Eye (tissue), 1 donor: ENCODE measurements at regions not wholly inside any gene's neighbourhood (a gene's known extent, or its start where the extent isn't known, plus 50 kb on each side); places are given as distances from the start of the nearest gene placed in this dataset.
"Not testable (repeated sequence)": the region's sequence is repeated elsewhere in the genome, so short reads cannot be mapped to it uniquely, and the experiment has no call there.

ENCODE experiments used
- DNase-seq: peaks from one replicate; pipeline ENCODE4 v3.0.0-alpha.2; 2015

GRCh38 chr6:86872810-86873209, 64.5 kb upstream of the HTR1E start:
- DNase-seq, result not testable (repeated sequence)

DNA sequence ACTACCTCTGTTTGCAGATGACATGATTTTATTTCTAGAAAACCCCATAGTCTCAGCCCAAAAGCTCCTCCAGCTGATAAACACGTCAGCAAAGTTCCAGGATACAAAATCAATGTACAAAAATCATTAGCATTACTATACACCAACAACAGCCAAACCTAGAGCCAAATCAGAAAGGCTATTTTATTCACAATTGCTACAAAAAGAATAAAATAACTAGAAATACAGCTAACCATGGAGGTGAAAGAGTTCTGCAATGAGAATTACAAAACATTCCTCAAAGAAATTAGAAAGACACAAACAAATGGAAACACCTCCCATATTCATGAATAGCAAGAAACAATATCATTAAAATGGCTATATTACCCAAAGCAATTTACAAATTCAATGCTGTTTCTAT, 65.6 kb upstream of the HTR1E start:
- DNase-seq, result no peak

DNA sequence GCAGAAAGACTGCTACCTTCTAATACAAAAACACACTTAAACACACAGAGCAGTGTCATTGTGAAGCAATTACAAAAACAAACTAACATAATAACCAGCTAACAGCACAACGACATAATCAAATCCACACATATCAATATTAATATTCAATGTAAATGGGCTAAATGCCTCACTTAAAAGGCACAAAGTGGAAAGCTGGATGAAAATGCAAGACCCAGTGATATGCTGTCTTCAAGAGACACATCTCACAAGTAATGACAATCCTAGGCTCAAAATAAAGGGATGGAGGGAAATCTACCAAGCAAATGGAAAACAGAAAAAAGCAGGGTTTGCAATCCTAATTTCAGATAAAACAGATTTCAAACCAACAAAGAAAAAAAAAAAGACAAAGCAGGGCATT, 67.8 kb upstream of the HTR1E start:
- no peak for DNase-seq

DNA sequence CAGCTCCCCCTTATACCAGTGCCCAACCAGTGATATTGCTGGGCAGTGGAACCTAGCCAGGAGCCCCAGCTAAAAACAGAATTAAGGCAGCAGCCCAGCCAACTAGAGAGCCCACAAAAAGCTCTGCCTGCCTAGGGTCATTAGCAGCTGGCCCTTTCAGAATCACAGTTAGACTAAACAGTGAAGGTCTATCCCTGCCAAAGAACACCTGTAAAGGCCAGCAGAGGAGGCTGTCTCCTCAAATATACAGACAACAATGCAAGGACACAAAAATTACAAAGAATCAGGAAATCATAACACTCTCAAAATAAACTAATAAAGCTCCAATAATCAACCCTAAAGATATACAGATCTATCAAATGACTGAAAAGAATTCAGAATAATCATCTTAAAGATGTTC, 77.8 kb upstream of the HTR1E start:
- no peak for DNase-seq

- DNase-seq, result no peak
Measured at GRCh38 chr6:86858970-86859369, 78.4 kb upstream of the HTR1E start.

DNA sequence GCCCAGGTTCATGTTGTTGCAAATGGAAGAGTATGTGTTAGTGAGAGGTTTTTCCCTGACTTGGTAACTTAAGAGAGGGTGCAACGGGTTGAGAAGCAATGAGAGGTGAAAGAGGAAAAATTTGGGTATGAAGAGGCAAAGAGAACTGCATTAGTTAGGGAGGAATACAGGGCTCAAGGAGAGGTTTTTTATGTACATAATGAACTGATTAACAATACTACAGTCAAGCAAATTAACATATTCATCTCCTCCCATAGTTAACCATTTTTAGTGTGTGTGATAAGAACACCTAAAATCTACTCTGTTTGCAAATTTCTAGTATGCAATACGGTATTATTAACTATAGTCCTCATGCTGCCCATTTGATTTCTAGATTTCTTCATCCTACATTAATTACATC, 79.5 kb upstream of the HTR1E start:
- DNase-seq, result no peak

DNA sequence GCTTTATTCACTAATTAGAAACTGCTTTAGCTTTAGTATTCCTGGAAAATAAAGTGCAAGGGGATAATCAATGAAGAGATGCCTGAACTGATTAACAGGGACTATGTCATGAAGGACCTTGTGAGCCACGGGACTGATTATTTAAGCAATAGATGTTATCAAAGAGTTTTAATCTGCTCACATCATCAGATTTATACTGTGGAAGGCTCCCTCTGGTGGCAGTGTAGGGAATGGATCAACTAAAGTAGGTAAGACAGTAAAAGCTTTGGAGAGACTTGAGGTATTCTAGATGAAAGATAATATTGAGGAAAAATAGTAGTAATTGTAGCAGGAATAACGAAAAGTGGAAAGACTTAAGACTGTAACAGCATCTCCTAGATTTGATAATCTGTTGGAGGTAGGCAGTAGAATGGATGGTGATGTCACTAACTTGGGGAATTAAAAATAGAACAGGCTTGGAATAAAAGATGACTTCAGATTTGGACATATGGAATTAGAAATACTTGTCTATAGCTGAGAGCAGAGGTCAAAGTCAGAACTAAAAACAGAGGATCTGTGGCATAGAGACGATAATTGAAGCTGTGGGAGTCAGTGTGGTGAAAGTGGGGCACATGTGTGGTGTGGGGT, 80.3 kb upstream of the HTR1E start:
- DNase-seq, result peak; percentile 75

GRCh38 chr6:86856379-86856778, 80.9 kb upstream of the HTR1E start:
- no peak for DNase-seq

DNA sequence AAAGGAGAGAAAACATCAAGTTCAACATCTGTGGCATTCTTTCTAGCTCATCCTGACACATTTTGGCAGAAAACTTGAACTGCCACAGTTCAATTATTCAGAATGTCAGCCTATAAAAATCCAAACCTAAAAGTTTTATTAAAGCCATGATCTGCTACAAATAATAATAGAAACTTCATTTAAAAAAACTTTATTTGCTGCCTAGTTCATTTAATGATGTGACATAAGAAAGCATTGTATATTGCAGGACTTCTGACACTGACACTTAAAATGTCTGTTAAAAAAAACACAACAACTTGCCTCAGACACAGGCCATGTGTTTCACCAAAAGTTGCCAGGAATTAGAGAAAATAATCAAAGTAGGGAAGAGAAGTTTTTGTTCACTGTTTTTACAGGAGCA, 88.3 kb upstream of the HTR1E start:
- DNase-seq, result no peak

DNA sequence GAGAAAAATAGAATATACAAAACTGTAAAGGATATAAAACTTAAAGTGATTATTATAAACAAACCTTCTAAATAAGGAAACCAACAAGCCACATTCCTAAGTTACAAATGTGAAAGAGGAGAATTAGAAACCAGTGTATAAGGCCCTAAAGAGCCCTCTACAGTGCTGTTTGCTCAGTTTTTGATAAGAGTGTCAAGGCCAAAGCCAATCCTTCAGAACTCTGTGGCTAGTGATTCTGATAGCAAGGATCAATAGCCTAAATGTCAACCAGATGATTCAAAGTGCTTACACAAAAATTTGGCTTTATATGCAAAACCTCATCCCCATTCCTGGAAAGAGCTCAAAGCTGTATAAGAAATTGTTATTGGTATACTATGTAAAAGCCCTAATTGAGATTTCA, 104.6 kb upstream of the HTR1E start:
- no peak for DNase-seq

DNA sequence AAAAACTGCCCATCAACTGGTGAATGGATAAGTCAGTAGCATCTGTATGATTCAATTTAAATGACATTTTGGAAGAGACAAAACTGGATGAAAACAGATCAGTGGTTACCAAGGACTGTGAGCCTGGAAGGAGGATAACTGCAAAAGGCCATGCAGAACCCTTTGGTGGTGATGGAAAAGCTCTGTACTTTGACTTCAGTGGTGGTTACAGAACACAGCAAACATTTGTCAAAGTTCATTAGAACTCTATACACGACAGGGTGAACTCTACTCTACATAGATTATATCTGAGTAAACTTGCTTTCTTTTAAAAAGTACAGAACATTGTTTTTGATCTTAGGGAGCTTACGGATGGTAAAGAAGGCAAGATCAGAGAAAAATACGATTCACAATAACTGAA, 111.9 kb upstream of the HTR1E start:
- DNase-seq, result no peak

DNA sequence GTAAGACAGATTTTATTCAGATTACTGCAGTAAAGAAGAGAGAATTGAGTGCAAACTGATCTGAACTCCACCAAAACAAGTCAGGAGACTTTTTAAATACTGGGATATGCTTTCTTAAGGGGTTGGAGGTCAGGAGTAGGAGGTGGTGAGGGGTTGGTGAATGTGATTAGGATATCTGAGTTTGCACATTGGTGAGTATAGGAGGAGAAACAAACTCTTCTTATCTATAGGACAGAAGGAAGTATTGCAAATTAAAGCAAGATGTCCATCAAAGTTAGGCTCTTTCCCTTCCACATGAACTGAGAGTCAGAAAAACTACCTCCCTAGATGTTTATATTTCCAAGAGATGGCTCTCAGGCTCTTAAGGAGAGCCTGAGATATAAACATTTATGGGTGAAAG, 114.6 kb upstream of the HTR1E start:
- DNase-seq, result no peak

DNA sequence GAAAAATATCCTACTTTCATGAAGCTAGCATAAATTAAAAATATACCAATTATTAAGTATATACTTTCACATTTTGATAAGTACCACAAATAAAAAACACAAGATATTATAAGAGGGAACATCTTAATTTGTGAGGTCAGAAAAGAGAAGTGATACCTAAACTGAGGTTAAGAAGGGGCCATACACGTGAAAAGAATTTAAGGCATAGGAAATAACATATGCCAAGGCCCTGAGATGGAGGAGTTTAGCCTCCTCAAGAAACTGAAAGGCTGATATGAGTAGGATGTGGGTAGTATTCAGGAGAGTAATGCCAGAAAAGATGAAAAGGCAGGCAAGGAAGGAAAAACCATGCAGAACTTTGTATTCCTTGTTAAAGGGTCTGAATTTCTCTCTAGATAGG, 116.6 kb upstream of the HTR1E start:
- DNase-seq, result no peak

- DNase-seq, result no peak
Measured at GRCh38 chr6:86793649-86794048, 143.7 kb upstream of the HTR1E start.

DNA sequence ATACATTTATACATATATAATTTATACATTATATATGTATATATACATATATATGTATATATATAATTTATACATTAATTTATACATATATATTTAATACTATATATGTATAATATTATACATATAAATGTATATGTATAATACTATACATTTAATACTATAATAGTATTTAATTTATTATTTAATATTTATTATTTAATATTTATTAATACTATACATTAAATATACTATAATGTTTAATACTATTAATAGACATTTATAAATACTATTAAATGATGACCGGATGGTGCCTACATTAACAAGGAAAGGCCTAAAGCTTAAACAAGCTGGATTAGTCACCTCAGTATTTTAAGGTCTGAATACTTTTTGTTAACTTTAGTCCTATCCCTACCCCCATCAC, 145.9 kb upstream of the HTR1E start:
- no peak for DNase-seq

DNA sequence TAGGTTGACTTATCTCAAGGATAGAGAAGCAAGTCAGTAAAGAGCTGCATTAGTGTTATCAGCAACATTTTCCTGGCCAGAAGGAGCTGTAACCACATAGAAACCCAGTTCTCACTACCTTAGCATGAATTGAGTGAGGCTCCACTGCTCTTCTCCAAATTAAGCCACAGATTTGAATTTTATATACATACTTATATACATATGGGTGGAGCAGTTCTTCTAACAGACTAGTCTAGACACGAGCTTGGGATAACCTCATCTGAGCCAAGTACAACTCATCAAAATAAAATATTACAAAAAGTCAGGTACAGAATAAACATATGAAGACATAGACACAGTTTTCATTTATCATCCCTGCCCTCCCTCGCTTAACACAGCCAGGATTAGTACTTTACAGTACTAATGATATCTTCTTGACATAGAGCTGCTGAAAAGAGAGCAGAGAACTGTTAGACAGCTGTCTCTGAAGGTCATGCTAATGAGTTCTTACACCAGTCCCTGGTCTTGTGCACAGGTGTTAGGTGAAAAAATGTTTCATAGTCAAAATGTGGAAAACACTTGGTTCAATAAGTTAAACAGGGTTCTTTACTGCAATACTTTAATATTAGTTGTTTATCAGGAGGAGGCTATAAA, 147.4 kb upstream of the HTR1E start:
- DNase-seq, result no peak

GRCh38 chr6:86782328-86782727, 155.0 kb upstream of the HTR1E start:
- DNase-seq, result no peak

- no peak for DNase-seq
Measured at GRCh38 chr6:86780923-86781322, 156.4 kb upstream of the HTR1E start.

GRCh38 chr6:86775893-86776292, 161.4 kb upstream of the HTR1E start:
- no peak for DNase-seq

GRCh38 chr6:86765211-86765610, 172.1 kb upstream of the HTR1E start:
- DNase-seq, result no peak

DNA sequence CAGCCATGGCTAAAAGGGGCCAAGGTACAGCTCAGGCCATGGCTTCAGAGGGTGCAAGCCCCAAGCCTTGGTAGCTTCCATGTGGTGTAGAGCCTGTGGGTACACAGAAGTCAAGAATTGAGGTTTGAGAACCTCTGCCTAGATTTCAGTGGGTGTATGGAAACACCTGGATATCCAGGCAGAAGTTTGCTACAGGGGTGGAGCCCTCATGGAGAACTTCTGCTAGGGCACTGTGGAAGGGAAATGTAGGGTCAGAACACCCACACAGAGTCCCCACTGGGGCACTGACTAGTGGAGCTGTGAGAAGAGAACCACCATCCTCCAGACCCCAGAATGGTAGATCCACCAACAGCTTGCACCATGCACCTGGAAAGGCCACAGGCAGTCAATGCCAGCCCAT, 177.4 kb upstream of the HTR1E start:
- DNase-seq, result not testable (repeated sequence)

DNA sequence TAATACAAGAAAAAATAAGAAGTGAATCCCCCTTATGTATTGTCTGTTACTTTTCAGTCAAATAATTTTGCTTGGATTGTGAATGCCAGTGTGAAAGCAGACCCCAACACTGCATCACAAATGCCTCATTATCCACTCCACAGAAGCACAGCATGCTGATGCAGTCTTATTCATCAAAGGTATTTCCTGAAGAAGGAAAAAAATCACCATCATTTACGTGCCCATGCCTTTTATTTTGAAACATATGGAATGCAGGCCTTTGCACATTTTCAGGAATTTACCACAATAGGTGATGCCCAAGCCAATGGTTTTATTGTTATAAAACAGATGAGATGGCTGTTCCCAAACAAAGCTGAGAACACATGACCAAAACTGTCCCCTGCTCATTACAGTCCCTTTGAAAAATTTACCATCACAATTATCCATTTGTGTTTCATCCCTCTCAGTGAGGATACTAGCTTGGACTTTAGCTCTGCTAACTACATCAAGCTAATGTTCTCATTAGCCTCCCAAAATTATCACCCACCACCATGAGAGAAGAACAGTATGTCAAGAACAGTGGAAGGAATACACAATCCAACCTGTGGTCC, 180.6 kb upstream of the HTR1E start:
- DNase-seq, result peak; percentile 3

DNA sequence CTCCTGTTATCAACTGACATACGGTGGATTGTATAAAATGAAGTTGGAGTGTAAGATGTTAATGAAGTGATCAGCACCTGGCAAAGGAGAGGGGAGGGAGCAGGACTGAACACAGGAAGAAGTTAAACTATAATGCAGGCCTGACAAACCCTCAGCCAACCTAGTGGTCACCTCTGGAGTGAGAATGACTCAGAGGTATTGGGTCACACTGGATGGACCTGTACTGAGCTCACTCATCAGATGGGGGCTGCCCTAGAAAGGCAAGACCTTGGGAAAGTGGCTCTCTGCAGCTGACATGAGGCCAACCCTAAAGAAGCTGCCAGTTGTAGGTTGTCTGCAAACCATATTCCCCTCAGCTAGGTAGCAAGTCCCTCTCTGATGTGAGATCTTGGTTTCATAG, 193.3 kb upstream of the HTR1E start:
- DNase-seq, result no peak

DNA sequence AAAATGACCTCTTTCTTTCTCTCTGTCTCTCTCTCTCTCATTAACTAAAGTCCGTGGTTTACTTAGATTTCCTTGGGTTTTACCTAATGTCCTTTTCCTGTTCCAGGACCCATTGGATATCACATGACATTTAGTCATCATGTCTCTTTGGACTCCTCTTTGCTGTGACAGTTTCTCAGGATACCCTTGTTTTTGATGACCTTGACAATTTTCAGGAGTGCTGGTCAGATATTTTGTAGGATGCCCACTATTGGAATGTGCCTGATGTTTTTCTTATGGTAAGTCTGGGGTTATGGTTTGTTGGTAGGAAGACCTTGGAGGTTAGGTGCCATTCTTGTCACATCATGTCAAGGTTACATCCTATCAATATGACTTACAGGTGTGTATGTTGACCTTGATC, 199.2 kb upstream of the HTR1E start:
- no peak for DNase-seq

DNA sequence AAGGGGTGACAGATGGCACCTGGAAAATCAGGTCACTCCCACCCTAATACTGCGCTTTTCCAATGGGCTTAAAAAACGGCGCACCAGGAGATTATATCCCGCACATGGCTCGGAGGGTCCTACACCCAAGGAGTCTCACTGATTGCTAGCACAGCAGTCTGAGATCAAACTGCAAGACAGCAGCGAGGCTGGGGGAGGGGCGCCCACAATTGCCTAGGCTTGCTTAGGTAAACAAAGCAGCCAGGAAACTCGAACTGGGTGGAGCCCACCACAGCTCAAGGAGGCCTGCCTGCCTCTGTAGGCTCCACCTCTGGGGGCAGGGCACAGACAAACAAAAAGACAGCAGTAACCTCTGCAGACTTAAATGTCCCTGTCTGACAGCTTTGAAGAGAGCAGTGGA, 205.7 kb upstream of the HTR1E start:
- DNase-seq, result not testable (repeated sequence)
